Muscle layer of duodenum (tissue), 2 donors: ENCODE measurements at regions not wholly inside any gene's neighbourhood (a gene's known extent, or its start where the extent isn't known, plus 50 kb on each side); places are given as distances from the start of the nearest gene placed in this dataset.

Source experiments
- H3K27ac ChIP-seq: one replicate; pipeline ENCODE4 v1.7.0; 2013; ENCODE audit warnings: mild to moderate bottlenecking, low read length
- H3K27me3 ChIP-seq: one replicate; pipeline ENCODE4 v1.7.0; 2013; ENCODE audit warnings: low read depth, mild to moderate bottlenecking, control low read depth, low read length
- H3K36me3 ChIP-seq, 2 donors: one replicate each; pipeline ENCODE4 v1.7.0; 2013; ENCODE audit warnings: low read length in 2 of 2, control low read depth in 1 of 2, mild to moderate bottlenecking in 1 of 2; ENCODE audit not compliant: insufficient read depth in 2 of 2, control insufficient read depth in 1 of 2
- H3K4me1 ChIP-seq, 2 donors: one replicate each; pipeline ENCODE4 v1.7.0; 2013; ENCODE audit warnings: low read length in 2 of 2, mild to moderate bottlenecking in 2 of 2, control low read depth in 1 of 2, moderate library complexity in 1 of 2; ENCODE audit not compliant: insufficient read depth in 2 of 2, control insufficient read depth in 1 of 2
- H3K4me3 ChIP-seq, 2 donors: one replicate each; pipeline ENCODE4 v1.7.0; 2013; ENCODE audit warnings: low read length in 2 of 2, low read depth in 1 of 2, mild to moderate bottlenecking in 1 of 2
- H3K9me3 ChIP-seq, 2 donors: one replicate each; pipeline ENCODE4 v1.7.0; 2013; ENCODE audit warnings: low read length in 2 of 2, control low read depth in 1 of 2, mild to moderate bottlenecking in 1 of 2; ENCODE audit not compliant: control insufficient read depth in 1 of 2
- donor health status: healthy.

GRCh38 chr2:104793966-104794365 lies 59.9 kb upstream of the POU3F3 start:
- Histone ChIP-seq H3K4me3 (no peak overlapping the region), H3K27ac (no peak overlapping the region), H3K4me1 (no peaks in the 10 kb centered on the region), H3K36me3 (no peaks in the 10 kb centered on the region), H3K9me3 (no peaks in the 10 kb centered on the region), H3K27me3 (no peaks in the 10 kb centered on the region)

GRCh38 chr2:104794441-104794840 lies 59.5 kb upstream of the POU3F3 start:
- Histone ChIP-seq H3K27ac (no peak overlapping the region), H3K27me3 (no peaks in the 10 kb centered on the region), H3K4me3 (no peak overlapping the region), H3K36me3 (no peaks in the 10 kb centered on the region), H3K4me1 (no peaks in the 10 kb centered on the region), H3K9me3 (no peaks in the 10 kb centered on the region)
